ENCODE measurements at regions not wholly inside any gene's neighbourhood (a gene's known extent, or its start where the extent isn't known, plus 50 kb on each side); places are given as distances from the start of the nearest gene placed in this dataset.
"Not testable (repeated sequence)": the region's sequence is repeated elsewhere in the genome, so short reads cannot be mapped to it uniquely, and the experiment has no call there.

GRCh38 chr7:125358551-125359167 lies 429.0 kb upstream of the POT1 start:
- no peak for DNase-seq

GRCh38 chr7:125357676-125358455 lies 428.2 kb upstream of the POT1 start:
- DNase-seq: no peak

- no peak for DNase-seq
These were observed 426.3 kb upstream of the POT1 start for GRCh38 chr7:125355899-125356298.

- DNase-seq: no peak
These were observed 417.6 kb upstream of the POT1 start for GRCh38 chr7:125347269-125347668.

GRCh38 chr7:125338110-125338509 lies 408.5 kb upstream of the POT1 start:
- DNase-seq: no peak

GRCh38 chr7:125336326-125336725 lies 406.7 kb upstream of the POT1 start:
- DNase-seq: no peak

- peak in 2 of 3 experiments; percentile 39 to 62 for DNase-seq
These were observed 397.1 kb upstream of the POT1 start for GRCh38 chr7:125326666-125327255.

GRCh38 chr7:125316466-125316865 lies 386.8 kb upstream of the POT1 start:
- DNase-seq: peak; percentile 27 to 82 (median 49)

- no peak for DNase-seq
These were observed 369.6 kb upstream of the POT1 start for GRCh38 chr7:125299003-125299765.

- peak; percentile 20 to 61 (median 24) for DNase-seq
These were observed 350.3 kb upstream of the POT1 start for GRCh38 chr7:125279961-125280360.

GRCh38 chr7:125278318-125278717 lies 348.7 kb upstream of the POT1 start:
- DNase-seq: no peak

- not testable (repeated sequence) for DNase-seq
These were observed 345.1 kb upstream of the POT1 start for GRCh38 chr7:125274742-125275141.

- DNase-seq: not testable (repeated sequence)
These were observed 334.7 kb upstream of the POT1 start for GRCh38 chr7:125264174-125264856.

GRCh38 chr7:125258876-125259417 lies 329.3 kb upstream of the POT1 start:
- DNase-seq: not testable (repeated sequence)

- DNase-seq: no peak
These were observed 328.0 kb upstream of the POT1 start for GRCh38 chr7:125257617-125258016.

GRCh38 chr7:125256446-125256845 lies 326.8 kb upstream of the POT1 start:
- DNase-seq: no peak

GRCh38 chr7:125255810-125256209 lies 326.2 kb upstream of the POT1 start:
- no peak for DNase-seq

GRCh38 chr7:125254566-125254965 lies 324.9 kb upstream of the POT1 start:
- no peak for DNase-seq

GRCh38 chr7:125253452-125254190 lies 324.0 kb upstream of the POT1 start:
- DNase-seq: peak in 2 of 3 experiments; percentile 3 to 31

- DNase-seq: no peak
These were observed 318.0 kb upstream of the POT1 start for GRCh38 chr7:125247514-125248098.

GRCh38 chr7:125246706-125247105 lies 317.1 kb upstream of the POT1 start:
- no peak for DNase-seq
